Esophagus muscularis mucosa (tissue), 4 donors: ENCODE measurements at regions not wholly inside any gene's neighbourhood (a gene's known extent, or its start where the extent isn't known, plus 50 kb on each side); places are given as distances from the start of the nearest gene placed in this dataset.

Source experiments
- DNase-seq: peaks from one replicate; pipeline ENCODE4 v3.0.0-alpha.2; 2017; ENCODE audit errors: extremely low spot score
- H3K27ac ChIP-seq, 4 donors: fragments of 200-600 bp; sonication (generic); replicated peaks in 1 of 4; 1 replicate in 3 of 4; 2 replicates in 1 of 4; pipeline ENCODE4 v1.5.1; 2016 to 2019; ENCODE audit warnings: mild to moderate bottlenecking in 1 of 4
- H3K27me3 ChIP-seq, 4 donors: fragments of 200-600 bp; sonication (generic); one replicate each; pipeline versions ENCODE4 v1.5.1 to v1.6.0; 2016 to 2019
- H3K36me3 ChIP-seq, 4 donors: fragments of 200-600 bp; sonication (generic); one replicate each; pipeline ENCODE4 v1.5.1; 2016 to 2019
- H3K4me1 ChIP-seq, 4 donors: fragments of 200-600 bp; sonication (generic); one replicate each; pipeline ENCODE4 v1.5.1; 2016 to 2019
- H3K4me3 ChIP-seq, 4 donors: fragments of 200-600 bp; sonication (generic); 1 replicate in 2 of 4; 2 replicates in 2 of 4; pipeline ENCODE4 v1.5.1; 2016 to 2019; ENCODE audit warnings: mild to moderate bottlenecking in 4 of 4, moderate library complexity in 1 of 4
- H3K9me3 ChIP-seq, 4 donors: fragments of 200-600 bp; sonication (generic); 1 replicate in 3 of 4; 2 replicates in 1 of 4; pipeline ENCODE4 v1.5.1; 2016 to 2019
- EP300 ChIP-seq: sonication (generic); formaldehyde crosslinking; IDR thresholded peaks from one replicate; pipeline ENCODE4 v1.6.1; 2017; ENCODE audit warnings: antibody characterized with exemption
- POLR2A ChIP-seq: fragments of 450-650 bp; IDR thresholded peaks from one replicate; pipeline ENCODE4 v1.6.1; 2017; ENCODE audit warnings: antibody characterized with exemption, moderate library complexity, mild to moderate bottlenecking, low read depth
- POLR2AphosphoS5 ChIP-seq, 2 donors: sonication (generic); formaldehyde crosslinking; IDR thresholded peaks; one replicate each; pipeline ENCODE4 v1.6.1; 2017; ENCODE audit warnings: antibody characterized with exemption in 2 of 2
- WGBS: methylation state at CpG from one replicate; pipeline ENCODE4 v1.1.5; 2018; 5-methylcytosine and 5-hydroxymethylcytosine counted together
- intact Hi-C: fragments of 100-400 bp; cut with DNase I; formaldehyde crosslinking; loops from one replicate; pipeline ENCODE4 v1.15.1; 2023
- TF ChIP-seq, protein P1 (sequence below), 3 experiments: fragments of 200-600 bp in 2 of 3; fragments of 450-650 bp in 1 of 3; sonication (generic) in 2 of 3; IDR thresholded peaks; one replicate each; pipeline ENCODE4 v1.5.1; 2017 to 2019; ENCODE audit warnings: antibody characterized with exemption in 3 of 3, mild to moderate bottlenecking in 2 of 3, moderate library complexity in 1 of 3

DNA sequence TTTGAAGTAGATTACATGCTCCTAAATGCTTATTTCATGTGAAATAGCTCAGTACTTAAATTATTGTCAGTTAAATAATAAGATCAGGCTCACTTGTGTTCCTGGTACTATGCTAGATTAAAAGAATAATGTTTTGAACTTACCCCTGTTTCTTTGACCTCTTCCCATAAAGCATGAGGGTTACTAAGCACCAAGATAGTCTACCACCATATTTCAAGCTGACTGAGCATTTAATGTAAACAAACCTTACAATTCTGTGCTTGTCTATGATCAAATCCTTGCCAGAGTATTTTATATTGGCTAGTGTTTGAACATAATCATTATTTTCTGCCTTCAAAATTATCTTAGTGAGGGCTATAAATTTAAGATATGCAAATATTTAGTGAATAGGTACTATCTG, 98.1 kb downstream of the LHX9 start:
- Histone ChIP-seq H3K36me3 (no peaks in the 10 kb centered on the region), H3K4me3 (no peak overlapping the region), H3K27me3 (no peaks in the 10 kb centered on the region), H3K27ac (no peak overlapping the region), H3K4me1 (no peaks in the 10 kb centered on the region), H3K9me3 (no peaks in the 10 kb centered on the region)
- intact Hi-C loops: no loop called here
- no peak for TF ChIP-seq EP300
- TF ChIP-seq POLR2A: no peak
- TF ChIP-seq POLR2AphosphoS5 (IDR thresholded peaks at IDR 0.05): no peak
- TF ChIP-seq, protein P1, sequence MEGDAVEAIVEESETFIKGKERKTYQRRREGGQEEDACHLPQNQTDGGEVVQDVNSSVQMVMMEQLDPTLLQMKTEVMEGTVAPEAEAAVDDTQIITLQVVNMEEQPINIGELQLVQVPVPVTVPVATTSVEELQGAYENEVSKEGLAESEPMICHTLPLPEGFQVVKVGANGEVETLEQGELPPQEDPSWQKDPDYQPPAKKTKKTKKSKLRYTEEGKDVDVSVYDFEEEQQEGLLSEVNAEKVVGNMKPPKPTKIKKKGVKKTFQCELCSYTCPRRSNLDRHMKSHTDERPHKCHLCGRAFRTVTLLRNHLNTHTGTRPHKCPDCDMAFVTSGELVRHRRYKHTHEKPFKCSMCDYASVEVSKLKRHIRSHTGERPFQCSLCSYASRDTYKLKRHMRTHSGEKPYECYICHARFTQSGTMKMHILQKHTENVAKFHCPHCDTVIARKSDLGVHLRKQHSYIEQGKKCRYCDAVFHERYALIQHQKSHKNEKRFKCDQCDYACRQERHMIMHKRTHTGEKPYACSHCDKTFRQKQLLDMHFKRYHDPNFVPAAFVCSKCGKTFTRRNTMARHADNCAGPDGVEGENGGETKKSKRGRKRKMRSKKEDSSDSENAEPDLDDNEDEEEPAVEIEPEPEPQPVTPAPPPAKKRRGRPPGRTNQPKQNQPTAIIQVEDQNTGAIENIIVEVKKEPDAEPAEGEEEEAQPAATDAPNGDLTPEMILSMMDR (IDR thresholded peaks at IDR 0.05): no peak
- no peak for DNase-seq

DNA sequence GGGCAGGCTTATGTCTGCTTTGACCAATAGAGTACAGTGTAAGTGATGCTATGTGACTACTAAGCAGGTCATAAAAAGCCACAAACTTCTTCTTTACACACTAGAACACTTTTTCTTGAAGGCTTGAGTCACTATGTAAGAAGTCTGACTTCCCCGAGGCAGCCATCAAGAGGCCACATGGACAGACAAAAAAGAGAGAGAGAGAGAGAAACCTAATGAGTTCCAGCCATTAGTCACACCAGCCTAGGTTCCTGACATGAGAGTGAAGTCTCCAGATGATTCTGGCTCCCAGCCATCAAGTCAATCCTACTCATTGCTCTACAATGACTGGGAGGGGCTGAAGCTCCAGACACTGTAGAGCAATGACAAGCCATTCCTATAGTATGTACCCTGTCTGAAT, 101.4 kb downstream of the LHX9 start:
- TF ChIP-seq POLR2AphosphoS5 (IDR thresholded peaks at IDR 0.05) (no peak), POLR2A (no peak), EP300 (no peak)
- TF ChIP-seq, protein P1 (IDR thresholded peaks at IDR 0.05): no peak
- WGBS: 78% methylated on average over 1 of the region's 1 CpG
- no peaks in the 10 kb centered on the region for H3K36me3 ChIP-seq

DNA sequence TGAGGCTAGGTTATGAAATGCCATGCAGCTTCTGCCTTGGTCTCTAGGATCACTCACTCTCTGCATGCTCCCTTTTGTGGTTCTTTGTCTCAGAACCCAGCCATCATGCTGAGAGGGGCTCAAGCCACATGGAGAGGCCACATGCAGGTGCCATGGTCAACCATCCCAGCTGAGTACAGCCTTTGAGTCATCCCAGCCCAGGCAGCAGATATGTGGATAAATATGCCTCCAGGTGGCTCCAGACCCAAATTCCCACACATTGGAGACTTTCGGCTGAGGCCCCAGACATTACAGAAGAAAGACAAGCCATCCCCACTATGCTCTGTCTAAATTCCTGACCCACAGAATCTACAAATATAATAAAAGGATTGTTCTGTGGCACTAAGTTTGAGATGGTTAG, 102.0 kb downstream of the LHX9 start:
- no peak overlapping the region for H3K27ac ChIP-seq
- TF ChIP-seq EP300 (no peak), POLR2AphosphoS5 (IDR thresholded peaks at IDR 0.05) (no peak), POLR2A (no peak)
- TF ChIP-seq, protein P1 (IDR thresholded peaks at IDR 0.05): no peak
- H3K4me3 ChIP-seq: no peak overlapping the region
- H3K4me1 ChIP-seq: no peaks in the 10 kb centered on the region
- H3K27me3 ChIP-seq: no peaks in the 10 kb centered on the region
- no peak for DNase-seq
- no peaks in the 10 kb centered on the region for H3K36me3 ChIP-seq
- intact Hi-C loops: no loop called here
- WGBS: 91% methylated on average over 1 of the region's 1 CpG
- no peaks in the 10 kb centered on the region for H3K9me3 ChIP-seq

More for the DNA sequence above, 101.4 kb downstream of the LHX9 start:
- Histone ChIP-seq H3K27me3 (no peaks in the 10 kb centered on the region), H3K4me1 (no peaks in the 10 kb centered on the region), H3K9me3 (no peaks in the 10 kb centered on the region), H3K27ac (no peak overlapping the region), H3K4me3 (no peak overlapping the region)
- DNase-seq: no peak
- intact Hi-C loops: no loop called here

DNA sequence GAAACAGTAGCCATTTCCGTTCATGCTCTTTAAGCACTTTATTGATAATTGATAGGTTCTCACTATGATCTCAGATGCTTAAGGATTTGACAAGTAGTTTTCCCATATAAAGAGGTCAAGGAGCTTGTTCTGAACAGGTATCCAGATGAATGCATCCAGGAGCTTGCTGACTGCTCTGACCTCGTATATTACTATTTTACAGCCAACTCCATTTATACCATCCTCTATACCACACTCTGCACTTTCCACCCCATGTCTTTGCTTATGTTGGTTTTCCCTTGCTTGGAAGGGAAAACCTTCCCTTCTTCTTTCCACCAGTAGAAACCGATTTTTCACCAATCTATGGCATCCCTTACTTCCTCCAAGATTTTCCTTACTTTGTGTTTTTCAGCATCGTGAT, 107.2 kb downstream of the LHX9 start:
- DNase-seq: no peak
- no peaks in the 10 kb centered on the region for H3K36me3 ChIP-seq
- H3K4me3 ChIP-seq: no peak overlapping the region
- no peaks in the 10 kb centered on the region for H3K4me1 ChIP-seq
- TF ChIP-seq, protein P1 (IDR thresholded peaks at IDR 0.05): no peak
- TF ChIP-seq EP300 (no peak), POLR2AphosphoS5 (IDR thresholded peaks at IDR 0.05) (no peak), POLR2A (no peak)
- no peaks in the 10 kb centered on the region for H3K27me3 ChIP-seq
- intact Hi-C loops: no loop called here
- 69% methylated on average over 4 of the region's 4 CpGs for WGBS
- H3K9me3 ChIP-seq: no peaks in the 10 kb centered on the region
- no peak overlapping the region for H3K27ac ChIP-seq

DNA sequence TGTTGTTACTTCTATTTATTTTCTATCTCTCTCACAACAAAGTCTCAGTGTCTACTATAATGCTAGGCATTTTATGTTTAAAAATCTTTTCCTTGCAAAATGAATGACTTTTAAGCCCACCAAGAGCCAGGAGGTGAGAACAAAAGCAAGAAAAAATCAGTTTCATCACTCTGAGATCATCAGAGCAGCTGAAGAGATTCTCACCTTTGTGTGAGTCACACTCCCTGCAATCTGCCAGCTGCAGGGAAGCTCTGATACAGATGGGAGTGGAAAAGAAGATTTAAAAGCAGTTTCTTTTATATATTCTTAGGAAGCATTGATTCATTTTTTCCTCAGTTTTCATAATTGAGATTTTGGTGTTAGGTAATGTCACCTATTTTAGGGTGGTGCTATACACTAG, 107.6 kb downstream of the LHX9 start:
- no peak overlapping the region for H3K27ac ChIP-seq
- no peak for TF ChIP-seq EP300
- TF ChIP-seq, protein P1 (IDR thresholded peaks at IDR 0.05): no peak
- TF ChIP-seq POLR2AphosphoS5 (IDR thresholded peaks at IDR 0.05): no peak
- no peak for TF ChIP-seq POLR2A
- no peaks in the 10 kb centered on the region for H3K36me3 ChIP-seq
- H3K4me1 ChIP-seq: no peaks in the 10 kb centered on the region
- H3K9me3 ChIP-seq: no peaks in the 10 kb centered on the region
- intact Hi-C loops: no loop called here
- no peak overlapping the region for H3K4me3 ChIP-seq
- H3K27me3 ChIP-seq: no peaks in the 10 kb centered on the region
- no peak for DNase-seq
